ENCODE measurements at regions not wholly inside any gene's neighbourhood (a gene's known extent, or its start where the extent isn't known, plus 50 kb on each side); places are given as distances from the start of the nearest gene placed in this dataset.

DNA sequence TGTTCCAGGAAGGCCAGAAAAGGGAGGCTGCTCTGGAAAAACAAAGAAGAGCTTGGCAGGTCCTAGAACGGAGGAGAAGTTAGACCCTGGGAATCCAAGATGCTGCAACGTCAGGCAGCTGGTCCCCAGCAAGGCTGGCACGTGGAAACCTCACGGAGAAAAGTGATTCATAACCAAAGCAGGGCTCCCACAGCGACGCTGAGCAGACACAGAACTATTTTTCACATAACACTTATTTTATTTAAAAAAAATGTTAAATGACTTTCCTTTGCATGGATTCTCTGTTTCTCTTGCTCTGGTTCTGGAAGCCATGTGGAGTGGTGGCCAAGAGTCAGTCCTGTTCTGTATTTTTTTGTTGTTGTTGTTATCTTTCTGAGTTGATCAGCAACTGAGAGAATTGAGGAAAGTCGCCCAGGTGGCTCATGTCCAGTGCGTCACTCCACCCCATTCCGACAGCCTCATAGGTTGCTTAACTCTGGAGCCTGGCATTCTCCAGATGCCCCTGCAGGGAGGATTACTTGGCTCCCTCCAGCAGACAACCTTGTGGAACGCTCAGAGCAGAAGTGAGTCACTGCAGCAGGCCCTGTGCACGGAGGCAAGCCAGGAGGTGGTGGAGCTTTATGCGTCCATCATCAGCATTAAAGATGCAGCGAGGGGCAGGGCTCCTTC, 229.9 kb upstream of the HDAC4 start:
- in situ Hi-C loops (cut with MboI): no loop called here
- no peaks in the 10 kb centered on the region for H3K79me2 ChIP-seq (ENCODE audit: control insufficient read depth, insufficient read depth, low read length)
- ChIA-PET SMC1A (ENCODE audit: uncharacterized antibody, unreplicated experiment) (interaction anchor here (0.6 kb wide), 1 partner anchor 252 kb away, joined by 3 read pairs; no protein-coding TSS in a partner anchor), CTCF (interaction anchor here (0.6 kb wide), 1 partner anchor 256 kb away, joined by 3 read pairs; no protein-coding TSS in a partner anchor), RAD21 (ENCODE audit: unreplicated experiment) (no interaction called here), POLR2A (no interaction called here)
- no peak overlapping the region for H3K9ac ChIP-seq (ENCODE audit: control insufficient read depth, insufficient read depth, low read length)
- BruUV-seq (replicated peaks): no TSS peak
- H4K20me1 ChIP-seq (ENCODE audit: control insufficient read depth, insufficient read depth): no peaks in the 10 kb centered on the region
- no peaks in the 10 kb centered on the region for H3K9me3 ChIP-seq (replicated peaks; ENCODE audit: control insufficient read depth, insufficient read depth, low read length)
- no peak overlapping the region for H3K4me3 ChIP-seq
- intact Hi-C loops (cut with micrococcal nuclease; ENCODE audit: unreplicated experiment): no loop called here
- no peaks in the 10 kb centered on the region for H3K36me3 ChIP-seq (ENCODE audit: control insufficient read depth in 2 of 2, insufficient read depth in 2 of 2, low read length in 1 of 2)
- H3K27me3 ChIP-seq (replicated peaks in 1 of 2; ENCODE audit: control insufficient read depth in 2 of 2, insufficient read depth in 2 of 2, low read length in 1 of 2): no peaks in the 10 kb centered on the region; a peak in 1 of 4 replicates
- no peak overlapping the region for H3K27ac ChIP-seq (ENCODE audit: control insufficient read depth, insufficient read depth)
- WGBS (ENCODE audit: insufficient coverage, insufficient replicate concordance, low lambda C conversion rate, missing lambda C conversion rate): 28% methylated on average over 13 of the region's 13 CpGs
- no peaks in the 10 kb centered on the region for H3K4me1 ChIP-seq (ENCODE audit: control insufficient read depth, insufficient read depth, low read length)
- no peak overlapping the region for H2AFZ ChIP-seq (ENCODE audit: control insufficient read depth, low read depth, low read length)
- ATAC-seq (no peak), DNase-seq (ENCODE audit: low read depth, low spot score) (no peak), FAIRE-seq (no peak)
- H3K4me2 ChIP-seq (ENCODE audit: control insufficient read depth, insufficient read depth): no peak overlapping the region
- TF ChIP-seq MTA3 (IDR thresholded peaks at IDR 0.05; ENCODE audit: borderline replicate concordance, low read length) (no peak), SRF (IDR thresholded peaks at IDR 0.05; ENCODE audit: low read depth in 2 of 2, low read length in 2 of 2) (no peak), ZBED1 (IDR thresholded peaks at IDR 0.05; ENCODE audit: borderline replicate concordance) (no peak), TCF3 (IDR thresholded peaks at IDR 0.05; ENCODE audit: borderline replicate concordance, insufficient read depth, low read depth, low read length) (no peak), RAD51 (IDR thresholded peaks at IDR 0.05) (no peak), IKZF2 (IDR thresholded peaks at IDR 0.05) (no peak), HSF1 (IDR thresholded peaks at IDR 0.05; ENCODE audit: low read depth, low read length) (no peak), TBL1XR1 (IDR thresholded peaks at IDR 0.05; ENCODE audit: low read depth, low read length) (no peak), ZNF207 (IDR thresholded peaks at IDR 0.05; ENCODE audit: borderline replicate concordance) (no peak), HDAC6 (IDR thresholded peaks at IDR 0.05; ENCODE audit: unreplicated experiment) (no peak), E2F4 (IDR thresholded peaks at IDR 0.05; ENCODE audit: low read depth, low read length) (no peak), RB1 (IDR thresholded peaks at IDR 0.05; ENCODE audit: borderline replicate concordance) (no peak)
- TF ChIP-seq, protein P1, sequence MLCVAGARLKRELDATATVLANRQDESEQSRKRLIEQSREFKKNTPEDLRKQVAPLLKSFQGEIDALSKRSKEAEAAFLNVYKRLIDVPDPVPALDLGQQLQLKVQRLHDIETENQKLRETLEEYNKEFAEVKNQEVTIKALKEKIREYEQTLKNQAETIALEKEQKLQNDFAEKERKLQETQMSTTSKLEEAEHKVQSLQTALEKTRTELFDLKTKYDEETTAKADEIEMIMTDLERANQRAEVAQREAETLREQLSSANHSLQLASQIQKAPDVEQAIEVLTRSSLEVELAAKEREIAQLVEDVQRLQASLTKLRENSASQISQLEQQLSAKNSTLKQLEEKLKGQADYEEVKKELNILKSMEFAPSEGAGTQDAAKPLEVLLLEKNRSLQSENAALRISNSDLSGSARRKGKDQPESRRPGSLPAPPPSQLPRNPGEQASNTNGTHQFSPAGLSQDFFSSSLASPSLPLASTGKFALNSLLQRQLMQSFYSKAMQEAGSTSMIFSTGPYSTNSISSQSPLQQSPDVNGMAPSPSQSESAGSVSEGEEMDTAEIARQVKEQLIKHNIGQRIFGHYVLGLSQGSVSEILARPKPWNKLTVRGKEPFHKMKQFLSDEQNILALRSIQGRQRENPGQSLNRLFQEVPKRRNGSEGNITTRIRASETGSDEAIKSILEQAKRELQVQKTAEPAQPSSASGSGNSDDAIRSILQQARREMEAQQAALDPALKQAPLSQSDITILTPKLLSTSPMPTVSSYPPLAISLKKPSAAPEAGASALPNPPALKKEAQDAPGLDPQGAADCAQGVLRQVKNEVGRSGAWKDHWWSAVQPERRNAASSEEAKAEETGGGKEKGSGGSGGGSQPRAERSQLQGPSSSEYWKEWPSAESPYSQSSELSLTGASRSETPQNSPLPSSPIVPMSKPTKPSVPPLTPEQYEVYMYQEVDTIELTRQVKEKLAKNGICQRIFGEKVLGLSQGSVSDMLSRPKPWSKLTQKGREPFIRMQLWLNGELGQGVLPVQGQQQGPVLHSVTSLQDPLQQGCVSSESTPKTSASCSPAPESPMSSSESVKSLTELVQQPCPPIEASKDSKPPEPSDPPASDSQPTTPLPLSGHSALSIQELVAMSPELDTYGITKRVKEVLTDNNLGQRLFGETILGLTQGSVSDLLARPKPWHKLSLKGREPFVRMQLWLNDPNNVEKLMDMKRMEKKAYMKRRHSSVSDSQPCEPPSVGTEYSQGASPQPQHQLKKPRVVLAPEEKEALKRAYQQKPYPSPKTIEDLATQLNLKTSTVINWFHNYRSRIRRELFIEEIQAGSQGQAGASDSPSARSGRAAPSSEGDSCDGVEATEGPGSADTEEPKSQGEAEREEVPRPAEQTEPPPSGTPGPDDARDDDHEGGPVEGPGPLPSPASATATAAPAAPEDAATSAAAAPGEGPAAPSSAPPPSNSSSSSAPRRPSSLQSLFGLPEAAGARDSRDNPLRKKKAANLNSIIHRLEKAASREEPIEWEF (IDR thresholded peaks at IDR 0.05; ENCODE audit: insufficient replicate concordance, low read depth, low read length): no peak
- TF ChIP-seq, protein P2, sequence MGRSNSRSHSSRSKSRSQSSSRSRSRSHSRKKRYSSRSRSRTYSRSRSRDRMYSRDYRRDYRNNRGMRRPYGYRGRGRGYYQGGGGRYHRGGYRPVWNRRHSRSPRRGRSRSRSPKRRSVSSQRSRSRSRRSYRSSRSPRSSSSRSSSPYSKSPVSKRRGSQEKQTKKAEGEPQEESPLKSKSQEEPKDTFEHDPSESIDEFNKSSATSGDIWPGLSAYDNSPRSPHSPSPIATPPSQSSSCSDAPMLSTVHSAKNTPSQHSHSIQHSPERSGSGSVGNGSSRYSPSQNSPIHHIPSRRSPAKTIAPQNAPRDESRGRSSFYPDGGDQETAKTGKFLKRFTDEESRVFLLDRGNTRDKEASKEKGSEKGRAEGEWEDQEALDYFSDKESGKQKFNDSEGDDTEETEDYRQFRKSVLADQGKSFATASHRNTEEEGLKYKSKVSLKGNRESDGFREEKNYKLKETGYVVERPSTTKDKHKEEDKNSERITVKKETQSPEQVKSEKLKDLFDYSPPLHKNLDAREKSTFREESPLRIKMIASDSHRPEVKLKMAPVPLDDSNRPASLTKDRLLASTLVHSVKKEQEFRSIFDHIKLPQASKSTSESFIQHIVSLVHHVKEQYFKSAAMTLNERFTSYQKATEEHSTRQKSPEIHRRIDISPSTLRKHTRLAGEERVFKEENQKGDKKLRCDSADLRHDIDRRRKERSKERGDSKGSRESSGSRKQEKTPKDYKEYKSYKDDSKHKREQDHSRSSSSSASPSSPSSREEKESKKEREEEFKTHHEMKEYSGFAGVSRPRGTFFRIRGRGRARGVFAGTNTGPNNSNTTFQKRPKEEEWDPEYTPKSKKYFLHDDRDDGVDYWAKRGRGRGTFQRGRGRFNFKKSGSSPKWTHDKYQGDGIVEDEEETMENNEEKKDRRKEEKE (IDR thresholded peaks at IDR 0.05): no peak

Measured in GM12878 (cell line).